ENCODE measurements at regions not wholly inside any gene's neighbourhood (a gene's known extent, or its start where the extent isn't known, plus 50 kb on each side); places are given as distances from the start of the nearest gene placed in this dataset.

GRCh38 chr6:139759086-139759485 is 384.6 kb upstream of the CITED2 start:
- DNase-seq: no peak
- no peaks in the 10 kb centered on the region for H3K4me1 ChIP-seq (ENCODE audit: low read length)
- H4K20me1 ChIP-seq (ENCODE audit: insufficient read depth, low read depth, low read length): no peaks in the 10 kb centered on the region
- no peak overlapping the region for H3K27ac ChIP-seq (ENCODE audit: low read length)
- H3K36me3 ChIP-seq (ENCODE audit: insufficient read depth, low read length): no peaks in the 10 kb centered on the region
- H2AFZ ChIP-seq (ENCODE audit: low read length): no peak overlapping the region
- no peak overlapping the region for H3K4me2 ChIP-seq (ENCODE audit: low read depth, low read length, poor library complexity, severe bottlenecking)
- no peaks in the 10 kb centered on the region for H3K9me2 ChIP-seq (replicated peaks; ENCODE audit: insufficient read depth, low read length)
- no peaks in the 10 kb centered on the region for H3K79me2 ChIP-seq (ENCODE audit: low read length)
- no peak overlapping the region for H3K4me3 ChIP-seq (ENCODE audit: low read length)
- H3K9ac ChIP-seq (ENCODE audit: low read length): no peak overlapping the region
- no peaks in the 10 kb centered on the region for H3K27me3 ChIP-seq (ENCODE audit: low read length)
- H3K9me3 ChIP-seq (ENCODE audit: low read length): no peaks in the 10 kb centered on the region

- no peaks in the 10 kb centered on the region for H3K9me2 ChIP-seq (replicated peaks; ENCODE audit: insufficient read depth, low read length)
- no peaks in the 10 kb centered on the region for H4K20me1 ChIP-seq (ENCODE audit: insufficient read depth, low read depth, low read length)
- no peak overlapping the region for H3K4me2 ChIP-seq (ENCODE audit: low read depth, low read length, poor library complexity, severe bottlenecking)
- H3K9ac ChIP-seq (ENCODE audit: low read length): no peak overlapping the region
- no peaks in the 10 kb centered on the region for H3K9me3 ChIP-seq (ENCODE audit: low read length)
- no peaks in the 10 kb centered on the region for H3K79me2 ChIP-seq (ENCODE audit: low read length)
- no peaks in the 10 kb centered on the region for H3K4me1 ChIP-seq (ENCODE audit: low read length)
- H3K36me3 ChIP-seq (ENCODE audit: insufficient read depth, low read length): no peaks in the 10 kb centered on the region
- no peak overlapping the region for H3K27ac ChIP-seq (ENCODE audit: low read length)
- no peak for DNase-seq
- no peaks in the 10 kb centered on the region for H3K27me3 ChIP-seq (ENCODE audit: low read length)
- H3K4me3 ChIP-seq (ENCODE audit: low read length): no peak overlapping the region
- H2AFZ ChIP-seq (ENCODE audit: low read length): no peak overlapping the region
These were observed 383.8 kb upstream of the CITED2 start for GRCh38 chr6:139758209-139758611.

- Histone ChIP-seq H3K27me3 (ENCODE audit: low read length) (no peaks in the 10 kb centered on the region), H3K9me3 (ENCODE audit: low read length) (no peaks in the 10 kb centered on the region), H3K36me3 (ENCODE audit: insufficient read depth, low read length) (no peaks in the 10 kb centered on the region), H3K9me2 (replicated peaks; ENCODE audit: insufficient read depth, low read length) (no peaks in the 10 kb centered on the region), H3K4me3 (ENCODE audit: low read length) (no peak overlapping the region), H3K79me2 (ENCODE audit: low read length) (no peaks in the 10 kb centered on the region), H3K27ac (ENCODE audit: low read length) (no peak overlapping the region), H3K4me2 (ENCODE audit: low read depth, low read length, poor library complexity, severe bottlenecking) (no peak overlapping the region), H4K20me1 (ENCODE audit: insufficient read depth, low read depth, low read length) (no peaks in the 10 kb centered on the region), H2AFZ (ENCODE audit: low read length) (no peak overlapping the region), H3K4me1 (ENCODE audit: low read length) (no peaks in the 10 kb centered on the region), H3K9ac (ENCODE audit: low read length) (no peak overlapping the region)
- no peak for DNase-seq
These were observed 383.3 kb upstream of the CITED2 start for GRCh38 chr6:139757784-139758183.

GRCh38 chr6:139756381-139756780 is 381.9 kb upstream of the CITED2 start:
- no peak for DNase-seq
- H3K4me2 ChIP-seq (ENCODE audit: low read depth, low read length, poor library complexity, severe bottlenecking): no peak overlapping the region

GRCh38 chr6:139754898-139755775 is 380.7 kb upstream of the CITED2 start:
- Histone ChIP-seq H3K4me1 (ENCODE audit: low read length) (no peaks in the 10 kb centered on the region), H3K79me2 (ENCODE audit: low read length) (no peaks in the 10 kb centered on the region), H3K27me3 (ENCODE audit: low read length) (no peaks in the 10 kb centered on the region), H2AFZ (ENCODE audit: low read length) (no peak overlapping the region), H3K9me3 (ENCODE audit: low read length) (no peaks in the 10 kb centered on the region), H3K4me3 (ENCODE audit: low read length) (no peak overlapping the region), H3K27ac (ENCODE audit: low read length) (no peak overlapping the region), H3K36me3 (ENCODE audit: insufficient read depth, low read length) (no peaks in the 10 kb centered on the region), H3K4me2 (ENCODE audit: low read depth, low read length, poor library complexity, severe bottlenecking) (no peak overlapping the region), H3K9ac (ENCODE audit: low read length) (no peak overlapping the region), H3K9me2 (replicated peaks; ENCODE audit: insufficient read depth, low read length) (no peaks in the 10 kb centered on the region), H4K20me1 (ENCODE audit: insufficient read depth, low read depth, low read length) (no peaks in the 10 kb centered on the region)
- no peak for DNase-seq

More at GRCh38 chr6:139756381-139756780, 381.9 kb upstream of the CITED2 start:
- no peaks in the 10 kb centered on the region for H3K79me2 ChIP-seq (ENCODE audit: low read length)
- H3K9me2 ChIP-seq (replicated peaks; ENCODE audit: insufficient read depth, low read length): no peaks in the 10 kb centered on the region
- no peaks in the 10 kb centered on the region for H4K20me1 ChIP-seq (ENCODE audit: insufficient read depth, low read depth, low read length)
- H3K9ac ChIP-seq (ENCODE audit: low read length): no peak overlapping the region
- H3K27me3 ChIP-seq (ENCODE audit: low read length): no peaks in the 10 kb centered on the region
- H3K27ac ChIP-seq (ENCODE audit: low read length): no peak overlapping the region
- H3K4me3 ChIP-seq (ENCODE audit: low read length): no peak overlapping the region
- no peak overlapping the region for H2AFZ ChIP-seq (ENCODE audit: low read length)
- no peaks in the 10 kb centered on the region for H3K9me3 ChIP-seq (ENCODE audit: low read length)
- no peaks in the 10 kb centered on the region for H3K4me1 ChIP-seq (ENCODE audit: low read length)
- no peaks in the 10 kb centered on the region for H3K36me3 ChIP-seq (ENCODE audit: insufficient read depth, low read length)

GRCh38 chr6:139753198-139753861 is 378.9 kb upstream of the CITED2 start:
- no peak overlapping the region for H3K9ac ChIP-seq (ENCODE audit: low read length)
- no peaks in the 10 kb centered on the region for H3K36me3 ChIP-seq (ENCODE audit: insufficient read depth, low read length)
- no peak for DNase-seq
- no peak overlapping the region for H2AFZ ChIP-seq (ENCODE audit: low read length)
- H3K4me3 ChIP-seq (ENCODE audit: low read length): no peak overlapping the region
- H3K9me3 ChIP-seq (ENCODE audit: low read length): no peaks in the 10 kb centered on the region
- no peaks in the 10 kb centered on the region for H3K9me2 ChIP-seq (replicated peaks; ENCODE audit: insufficient read depth, low read length)
- H3K79me2 ChIP-seq (ENCODE audit: low read length): no peaks in the 10 kb centered on the region
- no peak overlapping the region for H3K27ac ChIP-seq (ENCODE audit: low read length)
- no peaks in the 10 kb centered on the region for H4K20me1 ChIP-seq (ENCODE audit: insufficient read depth, low read depth, low read length)
- no peak overlapping the region for H3K4me2 ChIP-seq (ENCODE audit: low read depth, low read length, poor library complexity, severe bottlenecking)
- no peaks in the 10 kb centered on the region for H3K4me1 ChIP-seq (ENCODE audit: low read length)
- no peaks in the 10 kb centered on the region for H3K27me3 ChIP-seq (ENCODE audit: low read length)

- H3K27me3 ChIP-seq (ENCODE audit: low read length): no peaks in the 10 kb centered on the region
- H3K4me3 ChIP-seq (ENCODE audit: low read length): no peak overlapping the region
- no peak overlapping the region for H3K4me2 ChIP-seq (ENCODE audit: low read depth, low read length, poor library complexity, severe bottlenecking)
- no peak for DNase-seq
- H3K27ac ChIP-seq (ENCODE audit: low read length): no peak overlapping the region
- no peaks in the 10 kb centered on the region for H3K79me2 ChIP-seq (ENCODE audit: low read length)
- no peaks in the 10 kb centered on the region for H3K9me3 ChIP-seq (ENCODE audit: low read length)
- no peaks in the 10 kb centered on the region for H3K4me1 ChIP-seq (ENCODE audit: low read length)
- H2AFZ ChIP-seq (ENCODE audit: low read length): no peak overlapping the region
- no peaks in the 10 kb centered on the region for H3K9me2 ChIP-seq (replicated peaks; ENCODE audit: insufficient read depth, low read length)
- H3K9ac ChIP-seq (ENCODE audit: low read length): no peak overlapping the region
- no peaks in the 10 kb centered on the region for H4K20me1 ChIP-seq (ENCODE audit: insufficient read depth, low read depth, low read length)
- no peaks in the 10 kb centered on the region for H3K36me3 ChIP-seq (ENCODE audit: insufficient read depth, low read length)
These were observed 377.6 kb upstream of the CITED2 start for GRCh38 chr6:139752086-139752485.

GRCh38 chr6:139751179-139751578 is 376.7 kb upstream of the CITED2 start:
- H3K27ac ChIP-seq (ENCODE audit: low read length): no peak overlapping the region
- H2AFZ ChIP-seq (ENCODE audit: low read length): no peak overlapping the region
- no peaks in the 10 kb centered on the region for H3K79me2 ChIP-seq (ENCODE audit: low read length)
- no peak overlapping the region for H3K4me2 ChIP-seq (ENCODE audit: low read depth, low read length, poor library complexity, severe bottlenecking)
- no peaks in the 10 kb centered on the region for H3K27me3 ChIP-seq (ENCODE audit: low read length)
- H3K4me1 ChIP-seq (ENCODE audit: low read length): no peaks in the 10 kb centered on the region
- H4K20me1 ChIP-seq (ENCODE audit: insufficient read depth, low read depth, low read length): no peaks in the 10 kb centered on the region
- H3K9ac ChIP-seq (ENCODE audit: low read length): no peak overlapping the region
- H3K9me3 ChIP-seq (ENCODE audit: low read length): no peaks in the 10 kb centered on the region
- H3K9me2 ChIP-seq (replicated peaks; ENCODE audit: insufficient read depth, low read length): no peaks in the 10 kb centered on the region
- no peak overlapping the region for H3K4me3 ChIP-seq (ENCODE audit: low read length)
- DNase-seq: no peak
- H3K36me3 ChIP-seq (ENCODE audit: insufficient read depth, low read length): no peaks in the 10 kb centered on the region

Measured in Karpas-422 (cell line).